ENCODE measurements at regions not wholly inside any gene's neighbourhood (a gene's known extent, or its start where the extent isn't known, plus 50 kb on each side); places are given as distances from the start of the nearest gene placed in this dataset.
A peak's percentile ranks its signal among the peaks of the same experiment; 100 is the strongest.

DNA sequence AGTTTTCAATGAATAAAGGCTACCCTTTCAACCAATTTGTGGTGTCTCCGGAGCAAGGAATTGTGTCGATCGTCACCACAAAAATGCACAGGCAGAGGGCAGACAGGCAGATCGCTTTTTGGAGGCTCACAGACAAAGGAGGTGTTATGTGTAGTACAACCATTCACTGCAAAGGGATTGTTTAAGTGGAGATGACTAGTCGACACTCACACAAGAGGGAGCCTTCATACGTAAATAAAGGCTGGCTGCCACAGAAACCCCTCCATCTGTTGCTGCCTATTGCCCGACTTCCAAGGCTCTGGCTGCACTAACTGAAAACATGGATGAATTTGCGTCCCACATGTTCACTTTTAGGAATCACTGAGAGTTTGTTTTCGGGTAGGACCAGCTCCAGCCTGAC lies 281.1 kb downstream of the NKX6-1 start:
- Mint-ChIP-seq H3K27ac (no peak overlapping the region; a peak in 1 of 7 replicates), H3K36me3 (ENCODE audit: insufficient read depth in 1 of 3, low read depth in 3 of 3) (no peaks in the 10 kb centered on the region), H3K9me3 (no peaks in the 10 kb centered on the region; a peak in 1 of 5 replicates), H3K27me3 (ENCODE audit: low read depth) (peaks cover 27% of the 10 kb centered on the region), H3K4me1 (peaks cover 35 to 40% of the 10 kb centered on the region in 2 experiments), H3K4me3 (no peak overlapping the region)
- Histone ChIP-seq H2BK5ac (ENCODE audit: insufficient read length, low read length) (no peak overlapping the region), H3K56ac (ENCODE audit: insufficient read length, low read depth, low read length) (no peak overlapping the region), H2BK12ac (ENCODE audit: insufficient read length, low read depth, low read length) (no peak overlapping the region), H3K27me3 (ENCODE audit: insufficient read depth, low read length) (no peaks in the 10 kb centered on the region), H2BK20ac (ENCODE audit: low read depth, low read length, poor library complexity, severe bottlenecking) (no peak overlapping the region), H3K79me2 (ENCODE audit: insufficient read depth, low read length) (no peaks in the 10 kb centered on the region), H3K23me2 (ENCODE audit: insufficient read length, low read depth, low read length, poor library complexity, severe bottlenecking) (no peaks in the 10 kb centered on the region), H2BK120ac (ENCODE audit: low read depth, low read length, poor library complexity, severe bottlenecking) (no peak overlapping the region), H3K9ac (ENCODE audit: extremely low read depth, insufficient read length, low read length) (no peak overlapping the region), H3K4me1 (ENCODE audit: insufficient read depth, low read length) (peaks cover 7% of the 10 kb centered on the region; the same call in 1 of the 2 replicates), H3K9me3 (ENCODE audit: control insufficient read depth, low read depth, low read length) (no peaks in the 10 kb centered on the region), H2AFZ (ENCODE audit: low read length) (no peak overlapping the region), H3K79me1 (ENCODE audit: insufficient read depth, low read depth, low read length, poor library complexity, severe bottlenecking) (no peaks in the 10 kb centered on the region), H3T11ph (ENCODE audit: low read length) (no peak overlapping the region), H2BK15ac (ENCODE audit: low read depth, low read length) (no peak overlapping the region), H3K18ac (ENCODE audit: insufficient read length, low read depth, low read length) (no peak overlapping the region), H4K8ac (replicated peaks; ENCODE audit: insufficient read length, low read depth, low read length) (no peak overlapping the region), H4K91ac (ENCODE audit: insufficient read length, low read depth, low read length) (no peak overlapping the region), H3K4ac (ENCODE audit: low read depth, low read length) (no peak overlapping the region), H3K23ac (ENCODE audit: insufficient read length, low read depth, low read length) (no peak overlapping the region), H3K14ac (ENCODE audit: insufficient read depth, low read length) (peak overlapping the region; percentile 46; the same call in 1 of the 2 replicates), H3K27ac (ENCODE audit: insufficient read length, low read depth, low read length) (no peak overlapping the region), H4K5ac (ENCODE audit: insufficient read length, low read depth, low read length) (no peak overlapping the region), H4K20me1 (ENCODE audit: control insufficient read depth, insufficient read depth, insufficient read length) (no peaks in the 10 kb centered on the region), H2AK5ac (ENCODE audit: insufficient read length, low read length) (no peak overlapping the region), H3K4me2 (ENCODE audit: insufficient read depth, insufficient read length, low read length) (no peak overlapping the region)
- TF ChIP-seq, protein P1, sequence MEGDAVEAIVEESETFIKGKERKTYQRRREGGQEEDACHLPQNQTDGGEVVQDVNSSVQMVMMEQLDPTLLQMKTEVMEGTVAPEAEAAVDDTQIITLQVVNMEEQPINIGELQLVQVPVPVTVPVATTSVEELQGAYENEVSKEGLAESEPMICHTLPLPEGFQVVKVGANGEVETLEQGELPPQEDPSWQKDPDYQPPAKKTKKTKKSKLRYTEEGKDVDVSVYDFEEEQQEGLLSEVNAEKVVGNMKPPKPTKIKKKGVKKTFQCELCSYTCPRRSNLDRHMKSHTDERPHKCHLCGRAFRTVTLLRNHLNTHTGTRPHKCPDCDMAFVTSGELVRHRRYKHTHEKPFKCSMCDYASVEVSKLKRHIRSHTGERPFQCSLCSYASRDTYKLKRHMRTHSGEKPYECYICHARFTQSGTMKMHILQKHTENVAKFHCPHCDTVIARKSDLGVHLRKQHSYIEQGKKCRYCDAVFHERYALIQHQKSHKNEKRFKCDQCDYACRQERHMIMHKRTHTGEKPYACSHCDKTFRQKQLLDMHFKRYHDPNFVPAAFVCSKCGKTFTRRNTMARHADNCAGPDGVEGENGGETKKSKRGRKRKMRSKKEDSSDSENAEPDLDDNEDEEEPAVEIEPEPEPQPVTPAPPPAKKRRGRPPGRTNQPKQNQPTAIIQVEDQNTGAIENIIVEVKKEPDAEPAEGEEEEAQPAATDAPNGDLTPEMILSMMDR (conservative IDR thresholded peaks at IDR 0.05): no peak
- DNase-seq: peak; percentile 37
- WGBS (ENCODE audit: extremely low coverage, insufficient read length, low lambda C conversion rate): no CpG with 5 or more reads among the region's 9 CpGs
